BE2C (cell line): ENCODE measurements at regions not wholly inside any gene's neighbourhood (a gene's known extent, or its start where the extent isn't known, plus 50 kb on each side); places are given as distances from the start of the nearest gene placed in this dataset.

Source experiments
- DNase-seq: peaks from one replicate; pipeline ENCODE4 v3.0.0-alpha.2; 2020
- H3K27me3 ChIP-seq: fragments of 250-450 bp; sonication (Bioruptor Pico); 2 replicates; pipeline ENCODE4 v1.5.1; 2020; ENCODE audit warnings: mild to moderate bottlenecking
- H3K36me3 ChIP-seq: fragments of 250-450 bp; sonication (Bioruptor Pico); 2 replicates; pipeline ENCODE4 v1.5.1; 2020; ENCODE audit warnings: mild to moderate bottlenecking
- H3K4me1 ChIP-seq: fragments of 250-450 bp; sonication (Bioruptor Pico); 2 replicates; pipeline ENCODE4 v1.5.1; 2020
- H3K4me3 ChIP-seq: 2 replicates; pipeline ENCODE4 v1.5.1; 2011; ENCODE audit warnings: low read depth, low read length
- H3K9me3 ChIP-seq: fragments of 250-450 bp; sonication (Bioruptor Pico); 2 replicates; pipeline ENCODE4 v1.5.1; 2020
- CTCF ChIP-seq: IDR thresholded peaks from 2 replicates; pipeline ENCODE4 v1.5.1; 2012; ENCODE audit warnings: mild to moderate bottlenecking, low read depth, low read length

- no peaks in the 10 kb centered on the region for H3K4me1 ChIP-seq
These were observed 63.9 kb upstream of the RPH3AL start for GRCh38 chr17:416293-417206.

GRCh38 chr17:413706-414380 lies 61.2 kb upstream of the RPH3AL start:
- H3K27me3 ChIP-seq = no peaks in the 10 kb centered on the region
- H3K9me3 ChIP-seq = no peaks in the 10 kb centered on the region
- no peak for DNase-seq
- H3K4me3 ChIP-seq = no peak overlapping the region
- TF ChIP-seq CTCF = no peak
- no peaks in the 10 kb centered on the region for H3K36me3 ChIP-seq
- H3K4me1 ChIP-seq = no peaks in the 10 kb centered on the region

More at GRCh38 chr17:416293-417206, 63.9 kb upstream of the RPH3AL start:
- DNase-seq = no peak
- H3K36me3 ChIP-seq = no peaks in the 10 kb centered on the region
- H3K4me3 ChIP-seq = no peak overlapping the region
- no peak for TF ChIP-seq CTCF
- H3K9me3 ChIP-seq = no peaks in the 10 kb centered on the region
- no peaks in the 10 kb centered on the region for H3K27me3 ChIP-seq

GRCh38 chr17:413016-413350 lies 60.4 kb upstream of the RPH3AL start:
- DNase-seq = no peak
- H3K36me3 ChIP-seq = no peaks in the 10 kb centered on the region
- no peaks in the 10 kb centered on the region for H3K4me1 ChIP-seq
- TF ChIP-seq CTCF = no peak
- H3K9me3 ChIP-seq = no peaks in the 10 kb centered on the region
- H3K4me3 ChIP-seq = no peak overlapping the region
- H3K27me3 ChIP-seq = no peaks in the 10 kb centered on the region

DNA sequence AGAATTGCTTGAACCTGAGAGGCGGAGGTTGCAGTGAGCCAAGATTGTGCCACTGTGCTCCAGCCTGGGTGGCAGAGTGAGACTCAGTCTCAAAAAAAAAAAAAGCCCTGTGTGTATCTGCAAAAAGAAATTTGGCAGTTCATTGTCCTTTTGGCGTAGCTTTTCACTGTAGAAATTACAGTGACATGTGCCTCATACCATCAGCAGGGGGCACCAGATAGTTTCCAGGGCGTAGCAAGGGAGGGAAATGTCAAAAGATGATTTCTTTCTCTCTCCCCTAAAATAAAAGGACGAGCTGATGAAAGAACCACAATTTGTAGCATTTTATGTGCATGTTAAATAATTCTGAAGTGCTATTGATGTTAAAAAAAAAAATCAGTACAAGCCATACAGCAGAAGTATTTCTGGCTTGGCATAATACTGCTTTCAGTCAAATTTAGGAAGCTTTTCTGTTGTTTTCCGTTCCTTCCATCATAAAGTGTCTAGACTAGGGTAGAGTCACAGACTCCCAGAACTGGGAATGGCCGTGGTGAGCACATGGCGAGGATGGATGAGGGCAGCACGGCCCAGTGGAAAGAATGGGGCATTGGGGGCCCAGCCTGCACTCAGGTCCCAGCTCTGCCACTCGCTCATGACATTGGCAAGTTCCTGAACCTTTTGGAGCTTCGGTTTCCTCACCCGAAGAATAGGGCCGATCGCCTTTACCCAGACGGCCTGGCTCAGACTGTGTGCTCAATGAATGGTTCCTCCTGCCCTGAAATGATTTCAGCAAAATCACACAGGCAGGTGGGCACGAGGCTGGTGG lies 59.8 kb upstream of the RPH3AL start:
- H3K9me3 ChIP-seq = no peaks in the 10 kb centered on the region
- no peaks in the 10 kb centered on the region for H3K36me3 ChIP-seq
- DNase-seq = peak; percentile 46
- TF ChIP-seq CTCF = peak; percentile 75
- H3K27me3 ChIP-seq = no peaks in the 10 kb centered on the region
- no peaks in the 10 kb centered on the region for H3K4me1 ChIP-seq
- no peak overlapping the region for H3K4me3 ChIP-seq

DNA sequence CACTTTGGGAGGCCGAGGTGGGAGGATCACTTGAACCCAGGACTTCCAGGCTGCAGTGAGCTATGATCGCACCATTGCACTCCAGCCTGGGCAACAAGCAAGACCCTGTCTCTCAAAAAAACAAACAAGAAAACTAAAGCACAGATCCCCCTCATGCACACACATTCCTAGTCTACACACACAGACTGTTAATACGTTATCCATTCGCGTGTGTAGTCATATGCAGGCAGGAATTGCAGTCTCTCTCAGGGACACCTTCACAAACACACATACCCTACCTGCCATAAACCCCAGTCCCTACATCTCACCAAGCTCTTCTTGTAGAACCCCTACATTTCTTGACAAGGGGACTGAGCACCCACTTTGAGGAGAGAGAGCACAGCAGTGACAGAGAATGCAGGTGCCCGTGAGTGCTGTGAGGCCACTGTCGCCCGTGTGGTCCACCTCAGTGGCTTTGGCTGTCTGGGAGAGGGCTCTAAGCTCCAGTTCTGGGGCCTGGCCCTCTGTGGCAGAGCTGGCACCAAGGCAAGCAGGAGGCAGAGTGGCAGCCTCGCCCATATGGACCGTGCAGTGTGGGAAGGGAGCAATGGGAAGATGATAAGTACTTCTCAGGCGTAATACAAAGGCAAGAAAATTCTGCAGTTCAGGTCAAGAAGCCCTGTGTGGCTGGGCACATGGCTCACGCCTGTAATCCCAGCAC lies 59.0 kb upstream of the RPH3AL start:
- Histone ChIP-seq H3K27me3 (no peaks in the 10 kb centered on the region), H3K4me1 (no peaks in the 10 kb centered on the region), H3K9me3 (no peaks in the 10 kb centered on the region), H3K4me3 (no peak overlapping the region), H3K36me3 (no peaks in the 10 kb centered on the region)
- DNase-seq = no peak
- TF ChIP-seq CTCF = no peak
